ENCODE measurements at regions not wholly inside any gene's neighbourhood (a gene's known extent, or its start where the extent isn't known, plus 50 kb on each side); places are given as distances from the start of the nearest gene placed in this dataset.
"Not testable (repeated sequence)": the region's sequence is repeated elsewhere in the genome, so short reads cannot be mapped to it uniquely, and the experiment has no call there.

DNA sequence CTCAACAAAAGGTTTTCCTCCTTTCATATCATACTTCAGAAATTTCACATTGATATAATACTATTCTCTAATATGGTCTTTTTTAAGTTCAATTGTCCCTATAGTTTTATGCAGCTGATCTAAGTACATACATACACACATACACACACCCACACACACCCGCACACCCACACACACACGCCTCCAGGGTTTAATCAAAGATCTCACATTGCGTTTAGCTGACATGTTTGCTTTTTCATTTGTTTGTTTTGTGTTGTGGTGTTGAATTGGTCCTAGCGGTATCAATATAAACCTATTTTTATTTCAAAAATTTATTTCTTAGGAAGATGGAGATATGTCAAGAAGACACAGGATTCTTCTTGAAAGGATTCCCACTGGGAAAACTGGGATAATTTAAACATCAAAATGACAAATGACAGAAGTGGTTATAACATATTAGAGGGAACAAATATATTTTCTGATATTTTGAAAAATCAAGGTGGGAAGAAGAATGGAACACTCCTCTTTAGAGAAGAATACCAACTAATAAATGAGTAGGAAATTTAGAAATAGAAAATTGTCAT is 434.9 kb upstream of the SLC30A5 start:
- no peak for DNase-seq (ENCODE audit: low spot score)

DNA sequence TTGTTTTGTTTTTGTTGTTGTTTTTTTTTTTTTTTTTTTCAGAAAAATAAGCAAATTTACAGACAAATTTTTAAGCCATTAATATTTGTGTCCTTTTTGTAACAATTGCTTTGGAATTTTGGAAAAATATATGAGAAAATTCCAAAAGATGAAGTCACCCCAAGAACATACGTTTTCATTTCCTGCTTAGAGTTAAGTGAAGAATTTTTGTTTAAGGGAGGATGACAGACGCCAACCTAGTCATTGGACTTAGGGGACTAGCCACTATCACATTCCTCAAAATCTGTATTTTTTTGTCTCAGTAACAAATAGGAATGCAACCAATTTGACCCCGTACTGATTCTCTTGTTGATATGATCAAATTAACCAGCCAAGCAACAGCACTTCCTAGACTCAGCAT is 433.9 kb upstream of the SLC30A5 start:
- DNase-seq (ENCODE audit: low spot score), result peak; percentile 13

DNA sequence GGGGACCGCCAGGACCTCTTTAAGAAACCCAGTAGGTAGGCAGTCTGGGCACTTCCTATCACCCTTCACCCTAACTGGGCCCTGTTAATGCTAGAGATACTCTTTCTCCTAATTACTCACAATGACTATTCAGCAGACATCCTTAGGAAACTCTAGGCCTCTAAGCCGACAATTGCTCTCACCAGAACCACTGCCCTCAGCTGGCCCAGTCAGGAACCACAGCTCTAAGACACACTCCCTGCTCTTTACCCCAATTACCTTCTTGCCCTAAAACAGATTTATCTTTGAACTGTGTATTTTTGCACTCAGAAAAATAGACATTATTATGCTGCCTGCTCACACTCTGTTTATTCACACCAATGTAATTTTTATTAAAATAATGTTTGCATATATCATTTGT is 432.6 kb upstream of the SLC30A5 start:
- DNase-seq (ENCODE audit: low spot score), result peak; percentile 23

DNA sequence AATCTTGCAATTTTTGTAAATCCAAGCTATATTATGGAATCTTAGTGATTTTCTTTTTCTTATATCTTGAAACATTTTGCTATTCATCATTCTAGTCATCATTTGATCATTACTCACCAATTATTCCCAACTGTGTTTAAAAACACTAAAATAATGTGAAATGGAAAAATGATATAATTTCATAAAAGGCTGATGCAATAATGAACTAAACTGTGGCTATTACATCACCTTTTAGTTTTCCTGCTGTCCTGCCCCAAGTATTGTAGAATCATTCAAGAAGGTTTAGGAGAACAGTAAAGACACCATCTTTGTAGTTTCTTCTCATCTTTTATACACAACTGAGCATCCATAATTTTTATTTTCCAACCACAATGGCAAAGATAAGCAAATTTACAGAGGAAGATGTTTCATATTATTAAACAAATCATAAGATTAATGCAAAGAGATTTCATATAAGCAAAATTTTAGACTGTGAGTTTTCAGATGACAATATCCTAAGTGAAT is 431.0 kb upstream of the SLC30A5 start:
- no peak for DNase-seq (ENCODE audit: low spot score)

DNA sequence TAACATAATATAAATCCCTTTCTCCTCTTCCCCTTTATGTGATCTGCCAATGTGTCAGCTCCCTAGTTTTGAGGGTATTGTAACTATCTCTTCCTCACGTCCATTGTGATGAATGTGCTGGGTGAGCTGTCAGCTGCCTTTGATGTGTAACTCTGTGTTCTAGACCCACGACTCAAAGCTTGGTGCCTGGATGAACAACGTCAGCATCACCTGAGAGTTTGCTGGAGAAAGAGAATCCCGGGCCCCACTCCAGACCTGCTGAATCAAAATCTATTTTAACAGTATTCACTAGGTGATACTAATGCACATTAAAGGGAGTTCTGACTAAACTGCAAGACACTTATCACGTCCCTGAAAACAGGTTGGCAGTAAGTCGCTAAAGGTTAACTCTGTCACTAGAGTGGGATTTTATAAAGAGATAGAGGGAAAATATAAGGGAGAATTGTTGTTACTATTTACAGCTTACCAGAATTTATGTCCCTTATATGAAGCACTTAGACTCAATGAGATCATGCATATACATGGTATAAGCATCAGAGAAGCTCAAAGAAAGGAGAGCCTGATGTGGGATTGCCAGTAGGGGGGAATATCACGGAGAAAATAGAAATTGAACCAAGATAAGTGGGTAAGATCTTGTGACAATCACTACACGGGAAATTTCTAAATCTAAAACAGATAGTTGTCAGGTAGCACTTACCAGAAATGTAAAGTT is 423.8 kb upstream of the SLC30A5 start:
- DNase-seq (ENCODE audit: low spot score), result no peak

DNA sequence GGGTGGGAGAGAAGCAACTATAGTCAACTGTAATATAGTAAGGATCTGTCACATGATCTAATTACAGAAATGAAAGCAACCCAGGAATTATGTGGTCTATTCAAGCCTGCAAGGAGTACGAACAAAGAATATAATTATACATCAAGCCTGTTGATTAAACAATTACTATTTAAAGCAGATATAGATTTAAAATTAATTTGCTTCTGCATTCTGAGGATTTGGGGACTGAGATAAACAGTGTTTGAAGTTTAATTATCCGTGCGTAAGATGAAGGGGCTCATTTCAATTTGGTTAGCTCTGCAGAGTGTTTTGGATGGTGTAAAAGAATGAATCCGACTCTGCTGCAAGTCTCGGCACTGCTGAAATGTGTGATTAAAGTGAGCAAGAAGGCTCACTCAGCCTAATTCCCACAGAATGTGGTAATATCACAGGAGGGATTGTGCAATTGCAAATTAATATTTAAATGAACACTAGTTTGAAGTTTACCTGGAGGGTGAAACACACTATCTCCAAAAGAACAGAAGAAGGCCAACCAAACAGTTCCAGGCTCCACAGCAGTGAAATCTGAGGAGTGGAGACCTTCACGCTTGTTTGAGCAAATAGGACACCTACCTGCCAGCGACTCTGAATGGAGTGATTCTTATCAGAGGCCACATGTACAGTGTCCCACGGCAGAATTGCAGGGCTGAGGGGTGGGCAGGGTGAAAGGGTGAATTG is 420.6 kb upstream of the SLC30A5 start:
- DNase-seq (ENCODE audit: low spot score), result no peak

DNA sequence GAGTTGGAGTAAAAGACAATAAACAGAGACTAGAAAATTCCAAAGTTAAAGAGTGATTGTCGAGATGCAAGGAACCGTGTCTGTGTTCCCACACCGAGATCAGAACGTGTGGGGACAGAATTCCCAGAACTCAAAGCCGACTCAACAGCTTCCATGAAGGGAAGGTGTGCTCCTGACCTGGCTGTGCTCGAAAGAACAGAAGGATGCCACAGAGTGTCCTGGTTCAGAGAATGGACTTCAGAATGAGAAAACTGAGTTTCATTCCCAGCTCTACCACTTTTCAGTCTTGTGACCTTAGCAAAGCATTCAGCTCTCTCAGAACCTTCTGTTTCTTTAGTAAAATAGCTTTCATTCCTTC is 420.0 kb upstream of the SLC30A5 start:
- no peak for DNase-seq (ENCODE audit: low spot score)

DNA sequence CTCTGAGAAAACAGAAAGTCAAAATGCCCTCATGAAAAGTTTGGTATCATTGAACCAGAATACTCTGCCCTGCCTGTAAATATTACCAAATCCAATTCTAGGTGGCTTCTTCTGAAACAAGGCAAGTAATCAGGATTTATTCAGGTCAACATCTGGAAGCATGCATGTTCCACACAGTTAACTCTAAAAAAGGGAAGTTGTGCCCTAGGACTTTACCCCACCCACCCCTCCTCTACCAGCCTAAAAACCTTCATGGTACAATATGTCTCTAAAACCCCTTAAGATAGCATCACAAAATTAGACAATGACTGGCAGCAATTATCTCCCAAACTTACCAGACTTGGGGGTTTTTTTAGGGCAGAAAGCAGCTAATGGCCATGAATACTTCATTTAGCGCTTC is 414.8 kb upstream of the SLC30A5 start:
- DNase-seq (ENCODE audit: low spot score), result no peak

DNA sequence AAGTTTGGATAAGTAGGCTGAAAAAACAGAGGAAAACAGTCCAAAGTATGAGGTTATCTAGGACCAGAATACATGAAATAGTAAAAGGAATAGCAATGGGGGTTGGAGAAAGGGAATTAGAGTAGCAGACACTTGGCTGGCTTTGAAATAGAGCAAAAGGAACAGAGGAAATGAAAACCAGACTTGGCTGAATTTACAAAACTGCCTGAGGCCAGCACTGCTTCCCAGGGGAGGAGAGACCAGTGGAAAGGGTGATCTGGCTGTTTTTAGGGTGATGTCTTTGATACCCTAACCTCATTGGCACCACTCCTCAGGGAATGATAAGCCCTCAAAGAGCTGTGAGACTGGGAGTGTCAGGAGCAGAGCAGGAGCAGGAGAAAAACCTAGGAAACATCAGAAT is 413.4 kb upstream of the SLC30A5 start:
- no peak for DNase-seq (ENCODE audit: low spot score)

DNA sequence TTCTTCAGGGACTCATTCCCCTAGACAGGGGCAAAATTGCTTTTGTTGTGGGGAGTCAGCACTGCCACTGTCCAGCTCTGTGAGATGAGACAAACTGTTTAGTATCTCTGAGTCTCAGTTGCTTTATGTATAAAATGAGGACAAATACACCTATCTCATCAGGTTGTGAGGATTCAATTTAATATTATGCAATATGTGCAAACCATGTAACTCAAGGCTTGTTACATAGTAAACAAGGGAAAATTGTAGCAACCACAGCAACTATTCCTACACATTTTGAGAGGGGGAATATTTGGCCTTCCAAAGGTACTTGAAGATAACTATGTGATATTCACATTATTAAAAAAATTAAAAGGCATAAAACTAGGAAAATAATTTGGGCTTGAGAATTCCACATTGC is 411.9 kb upstream of the SLC30A5 start:
- DNase-seq (ENCODE audit: low spot score), result no peak

DNA sequence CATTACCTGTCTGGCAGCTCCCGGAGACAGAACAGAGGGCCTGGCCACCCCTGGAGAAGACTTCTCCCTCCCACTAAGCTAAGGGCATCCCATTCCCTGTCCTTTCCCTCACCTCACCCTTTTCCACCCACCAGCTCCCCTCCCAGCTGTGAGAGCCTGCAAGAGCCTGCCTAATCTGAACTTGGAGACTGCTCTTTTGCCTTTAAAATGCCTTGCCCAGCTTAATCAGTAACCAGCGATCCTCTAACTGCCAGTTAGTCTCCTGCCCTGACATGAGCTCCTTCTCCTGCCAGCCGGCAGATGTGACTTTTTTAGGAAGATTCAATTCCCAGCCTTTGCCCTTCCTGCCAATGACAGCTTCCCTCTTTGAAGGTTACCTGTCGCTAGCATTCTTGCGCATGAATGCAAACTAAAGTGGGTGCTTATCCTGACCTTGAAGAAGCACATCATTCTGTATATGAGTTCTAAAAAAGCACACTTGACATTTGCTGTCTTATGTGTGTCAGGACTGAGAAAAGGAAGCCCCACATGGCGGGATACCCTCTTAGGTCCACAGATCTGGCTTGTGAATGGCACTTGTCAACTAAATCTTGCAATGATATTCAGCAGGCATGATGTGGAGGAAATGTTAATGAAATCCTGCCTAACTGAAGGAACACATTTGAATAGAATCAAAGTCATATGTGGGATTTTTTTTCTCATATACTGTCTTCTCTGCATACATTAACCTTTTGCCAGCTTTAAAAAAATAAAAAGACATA is 411.2 kb upstream of the SLC30A5 start:
- DNase-seq (ENCODE audit: low spot score), result no peak

DNA sequence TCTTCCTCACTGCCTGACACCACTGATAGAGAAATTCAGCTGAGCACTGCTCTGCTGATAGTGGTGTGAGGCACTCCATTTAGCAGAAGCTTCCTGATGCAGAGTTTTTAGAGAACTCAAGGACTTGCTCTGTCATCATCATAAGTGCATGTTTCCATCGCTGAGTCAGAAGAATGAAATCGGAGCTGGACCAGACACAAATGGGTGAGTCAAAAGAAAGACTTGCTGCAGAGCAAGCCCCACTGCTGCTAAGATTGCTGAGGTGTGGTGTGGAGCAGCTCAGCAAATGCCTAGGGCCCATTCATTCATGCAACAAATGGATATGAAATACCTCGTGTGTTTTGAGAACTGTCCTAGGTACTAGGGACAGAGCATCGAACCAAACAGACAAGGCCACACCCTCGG is 410.2 kb upstream of the SLC30A5 start:
- DNase-seq (ENCODE audit: low spot score), result peak; percentile 8

DNA sequence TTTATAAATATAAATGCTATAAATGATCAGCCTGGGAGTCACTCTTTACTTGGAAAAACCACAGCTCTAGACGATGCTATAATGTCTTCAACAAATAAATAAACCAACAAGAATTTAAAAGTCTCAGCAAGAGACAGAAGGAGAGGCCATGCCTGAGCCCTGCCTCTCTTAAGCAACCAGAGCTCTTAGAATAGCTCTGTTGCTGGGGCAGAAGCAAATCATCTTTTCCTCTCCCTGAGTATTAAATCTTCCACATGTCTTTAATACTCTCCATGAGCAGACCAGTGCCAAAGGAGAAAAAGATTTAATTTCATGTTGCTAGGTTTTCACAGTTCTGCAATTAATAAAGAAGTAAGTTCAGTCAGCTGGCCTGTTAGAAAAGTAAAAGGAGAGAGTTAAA is 408.0 kb upstream of the SLC30A5 start:
- no peak for DNase-seq (ENCODE audit: low spot score)

DNA sequence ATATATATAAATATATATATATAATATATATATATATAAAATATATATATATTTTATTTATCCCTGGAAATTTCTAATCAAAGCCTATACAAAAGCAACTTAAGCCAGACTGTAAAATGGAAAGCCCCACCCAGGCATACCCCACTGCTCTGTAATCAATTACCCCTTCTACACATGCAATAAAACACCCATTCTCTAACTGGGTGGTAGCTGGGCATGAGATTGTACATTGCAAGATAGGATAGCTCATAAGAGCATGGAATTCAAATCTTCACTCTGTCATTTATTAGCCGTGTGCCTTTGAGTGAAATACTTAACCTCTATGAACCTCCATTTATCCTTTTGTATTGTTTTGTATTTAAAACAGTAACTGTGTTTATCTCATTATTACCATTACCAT is 405.3 kb upstream of the SLC30A5 start:
- no peak for DNase-seq (ENCODE audit: low spot score)

DNA sequence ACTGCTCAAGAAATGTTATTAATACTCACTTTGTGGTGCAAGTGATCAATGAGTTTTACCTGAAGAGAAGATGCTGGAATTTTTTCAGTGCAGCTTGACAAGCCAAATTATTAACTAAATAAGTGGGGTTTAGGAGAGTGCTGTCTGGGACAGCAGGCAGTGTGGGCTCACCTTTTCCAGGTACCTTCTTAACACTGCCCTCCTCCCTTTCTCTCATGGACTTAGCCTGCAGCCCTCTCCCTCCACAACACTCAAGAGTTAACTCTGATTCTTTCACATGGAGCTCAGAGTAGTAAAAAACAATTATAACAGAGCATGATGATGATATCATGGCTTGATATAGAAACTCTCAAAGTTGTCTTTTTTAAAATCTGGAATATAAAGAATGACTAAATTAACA is 404.8 kb upstream of the SLC30A5 start:
- no peak for DNase-seq (ENCODE audit: low spot score)

DNA sequence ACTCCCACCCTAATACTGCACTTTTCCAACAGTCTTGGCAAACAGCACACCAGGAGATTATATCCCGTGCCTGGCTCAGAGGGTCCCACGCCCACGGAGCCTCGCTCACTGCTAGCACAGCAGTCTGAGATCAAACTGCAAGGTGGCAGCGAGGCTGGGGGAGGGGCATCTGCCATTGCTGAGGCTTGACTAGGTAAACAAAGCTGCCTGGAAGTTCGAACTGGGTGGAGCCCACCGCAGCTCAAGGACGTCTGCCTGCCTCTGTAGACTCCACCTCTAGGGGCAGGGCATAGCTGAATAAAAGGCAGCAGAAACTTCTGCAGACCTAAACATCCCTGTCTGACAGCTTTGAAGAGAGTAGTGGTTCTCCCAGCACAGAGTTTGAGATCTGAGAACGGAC is 401.9 kb upstream of the SLC30A5 start:
- DNase-seq (ENCODE audit: low spot score), result not testable (repeated sequence)

DNA sequence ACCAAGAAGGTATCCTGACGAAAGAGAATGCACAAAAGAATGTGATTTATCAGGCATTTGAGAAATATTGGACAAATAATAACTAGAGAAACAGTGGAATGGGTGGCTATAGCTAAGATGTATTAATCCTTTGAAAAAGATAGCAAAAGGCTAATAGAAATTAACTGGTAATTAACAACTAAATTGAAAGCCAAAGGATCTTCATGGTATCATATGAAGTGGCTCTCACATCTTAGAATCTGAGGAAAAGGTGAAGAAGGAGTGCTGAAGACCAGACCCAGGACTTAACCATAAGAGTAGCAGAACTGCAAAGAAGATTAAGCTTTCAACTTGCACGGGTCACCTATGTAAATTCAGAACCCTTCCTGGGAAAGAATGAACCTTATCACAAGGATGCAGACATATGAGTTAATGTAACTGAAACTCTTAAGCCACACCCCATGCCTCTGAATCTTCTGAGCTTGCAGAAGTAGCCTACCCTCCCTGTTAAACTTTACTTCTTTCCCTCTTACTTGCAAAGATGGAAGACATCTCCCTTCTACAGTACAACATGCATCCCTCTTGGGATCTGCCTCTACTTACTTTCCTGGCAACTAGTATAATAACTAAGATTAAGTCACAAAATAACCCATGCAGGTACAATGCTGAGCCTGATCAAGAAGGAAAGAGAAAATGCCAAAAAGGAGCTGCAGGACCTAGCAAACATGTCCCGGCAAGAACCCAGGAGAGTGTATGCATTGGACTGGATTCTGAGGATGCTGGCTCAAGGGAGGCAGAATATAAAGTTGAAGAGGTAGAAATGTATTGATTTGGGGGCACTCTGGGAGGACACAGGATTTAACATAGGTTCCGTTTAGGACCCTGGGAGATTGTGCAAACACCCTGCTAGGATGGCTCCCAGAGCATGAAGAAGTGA is 395.5 kb upstream of the SLC30A5 start:
- DNase-seq (ENCODE audit: low spot score), result no peak

DNA sequence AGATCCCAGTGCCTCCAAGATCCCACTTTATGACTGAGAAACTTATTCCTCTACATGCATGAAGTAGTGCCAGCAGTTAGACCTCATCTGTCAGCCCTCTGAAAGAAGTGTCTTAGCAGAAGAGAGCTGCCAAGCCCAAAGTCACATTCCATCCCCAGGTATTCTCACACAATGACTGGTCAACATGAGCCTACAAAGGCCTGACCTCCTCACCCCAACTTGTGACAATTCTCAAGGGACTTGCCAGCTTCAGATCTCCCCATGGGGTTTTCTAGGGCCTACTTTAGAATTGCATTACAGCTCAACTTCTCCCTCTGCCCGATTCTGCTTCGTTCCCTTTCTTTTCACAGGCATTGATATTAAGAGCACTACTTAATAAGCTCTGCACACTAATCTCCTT is 393.8 kb upstream of the SLC30A5 start:
- DNase-seq (ENCODE audit: low spot score), result no peak

DNA sequence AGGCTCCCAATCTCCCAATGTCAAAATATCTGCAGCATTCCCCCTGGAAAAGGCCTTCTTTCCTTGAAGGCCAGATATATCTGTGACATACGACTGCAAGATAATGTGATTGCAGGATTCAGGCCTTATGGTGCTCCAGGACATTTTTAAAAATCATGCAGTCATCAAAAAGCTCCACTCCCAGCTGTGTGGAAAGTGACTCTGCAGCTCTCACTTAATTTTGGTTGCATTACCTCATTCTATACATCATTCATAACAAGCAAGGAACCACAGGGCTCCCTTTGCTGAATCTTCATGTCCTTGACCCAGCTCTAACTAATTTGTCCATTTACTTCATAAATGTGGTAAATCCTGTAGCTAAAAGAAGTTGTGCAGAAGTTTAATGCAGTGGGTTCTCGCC is 386.2 kb upstream of the SLC30A5 start:
- DNase-seq (ENCODE audit: low spot score), result no peak

DNA sequence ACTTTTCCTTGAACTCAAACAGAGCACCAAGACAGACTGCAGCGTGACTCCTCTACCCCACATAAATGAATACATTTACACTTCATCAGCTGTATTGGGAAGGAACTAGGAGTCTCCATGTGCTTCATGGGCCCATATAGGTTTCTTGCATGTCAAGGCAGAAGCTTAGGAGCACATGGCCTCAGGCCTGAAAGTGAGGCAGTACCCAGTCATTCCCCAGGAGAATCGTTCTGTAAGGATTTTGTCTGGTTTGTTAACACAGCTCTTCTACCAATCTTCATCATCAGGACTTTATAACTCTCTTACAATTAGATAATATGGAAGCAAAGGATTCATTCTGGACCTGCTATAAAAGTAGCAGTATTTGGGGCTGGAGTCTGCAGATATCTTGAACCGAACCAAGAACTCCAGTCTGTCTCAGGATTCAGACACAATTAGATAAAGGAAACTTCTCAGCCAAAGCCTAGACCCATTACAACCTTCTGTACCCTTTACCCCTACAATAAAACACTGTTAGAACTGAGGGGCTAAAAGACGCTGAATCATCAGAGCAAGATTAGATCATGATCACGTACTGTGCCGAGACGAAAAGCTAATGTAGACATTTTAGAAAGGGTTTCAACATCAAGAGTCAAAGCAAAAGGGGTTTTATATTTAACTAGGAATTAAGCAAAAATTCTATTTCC is 385.5 kb upstream of the SLC30A5 start:
- DNase-seq (ENCODE audit: low spot score), result no peak

DNA sequence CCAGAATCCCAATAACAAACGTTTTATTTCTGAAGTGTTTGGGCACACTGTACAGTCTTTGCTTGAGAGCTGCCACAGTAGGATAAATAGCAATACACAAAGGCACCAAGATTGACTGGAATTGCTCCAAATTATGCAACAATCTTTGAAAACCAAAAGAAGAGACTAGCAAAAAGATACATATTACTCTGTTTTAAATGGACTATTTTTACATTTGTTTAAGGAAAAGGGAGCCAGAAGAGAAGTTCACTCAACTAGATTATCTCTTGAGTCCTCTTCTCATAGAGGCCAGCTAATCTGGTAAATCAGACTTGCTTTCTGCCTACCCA is 385.0 kb upstream of the SLC30A5 start:
- DNase-seq (ENCODE audit: low spot score), result no peak

All from kidney capillary endothelial cell (primary cell).